Muscle of leg (tissue), 3 donors: ENCODE measurements at regions not wholly inside any gene's neighbourhood (a gene's known extent, or its start where the extent isn't known, plus 50 kb on each side); places are given as distances from the start of the nearest gene placed in this dataset.
"Not testable (repeated sequence)": the region's sequence is repeated elsewhere in the genome, so short reads cannot be mapped to it uniquely, and the experiment has no call there.

Experiments
- DNase-seq: peaks from one replicate; pipeline ENCODE4 v3.0.0; 2013
- H3K27ac ChIP-seq: one replicate; pipeline ENCODE4 v1.5.1; 2013; ENCODE audit warnings: mild to moderate bottlenecking, low read length, control low read depth
- H3K27me3 ChIP-seq: one replicate; pipeline ENCODE4 v1.6.1; 2013; ENCODE audit warnings: low read length; ENCODE audit not compliant: control insufficient read depth, insufficient read depth
- H3K36me3 ChIP-seq: one replicate; pipeline ENCODE4 v1.6.1; 2013; ENCODE audit warnings: low read length; ENCODE audit not compliant: control insufficient read depth, insufficient read depth
- H3K4me1 ChIP-seq: one replicate; pipeline ENCODE4 v1.6.1; 2013; ENCODE audit warnings: low read length; ENCODE audit not compliant: control insufficient read depth, insufficient read depth
- H3K4me3 ChIP-seq: one replicate; pipeline ENCODE4 v1.5.1; 2013; ENCODE audit warnings: low read length, control low read depth
- H3K9me3 ChIP-seq: replicated peaks from 2 replicates; pipeline ENCODE4 v1.6.1; 2013; ENCODE audit warnings: low read depth, low read length; ENCODE audit not compliant: control insufficient read depth
- whole genome bisulfite sequencing: methylation state at CpG from one replicate; pipeline ENCODE4 v1.1.5; 2013; ENCODE audit warnings: missing lambda C conversion rate; ENCODE audit not compliant: insufficient coverage; 5-methylcytosine and 5-hydroxymethylcytosine counted together

DNA sequence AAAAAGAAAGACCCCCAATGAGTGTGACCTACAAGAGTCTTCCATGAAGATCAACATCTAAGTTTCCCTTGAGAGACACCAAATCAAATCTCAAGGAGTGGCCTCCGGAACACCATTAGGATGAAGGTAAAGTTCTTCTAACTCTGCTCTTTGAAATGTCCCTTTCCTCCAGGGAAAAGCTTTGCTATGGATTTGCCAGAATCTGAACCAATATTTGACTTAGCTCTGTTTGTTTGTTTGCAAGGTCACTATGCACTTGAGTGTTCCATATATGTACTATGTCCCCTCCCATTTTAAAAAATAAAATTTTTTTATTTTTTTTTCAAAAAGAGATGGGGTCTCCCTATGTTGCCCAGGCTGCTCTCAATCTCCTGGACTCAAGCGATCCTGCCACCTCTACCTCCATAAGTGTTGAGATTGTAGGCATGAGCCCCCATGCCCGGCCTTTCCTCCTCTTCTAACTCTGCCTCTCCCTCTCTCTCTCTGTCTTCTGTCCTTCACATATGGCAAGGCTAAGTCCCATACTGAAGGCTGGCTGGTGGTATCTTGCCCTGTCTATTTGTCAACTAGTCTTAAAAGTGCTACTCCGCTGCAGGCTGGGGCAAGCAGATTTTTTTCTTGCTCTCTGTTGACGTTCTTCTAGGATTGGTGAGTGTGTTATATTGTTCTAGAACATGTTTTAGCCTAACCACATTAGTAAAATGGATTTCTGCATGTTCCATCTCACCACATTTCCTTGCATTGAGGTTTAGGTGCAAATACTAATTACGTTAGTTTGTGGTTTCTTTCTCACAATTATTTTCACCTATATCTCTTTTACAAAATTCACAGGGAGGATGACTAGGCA lies 276.7 kb upstream of the DYNLRB2 start:
- Histone ChIP-seq H3K36me3 (no peaks in the 10 kb centered on the region), H3K9me3 (no peaks in the 10 kb centered on the region), H3K27me3 (no peaks in the 10 kb centered on the region), H3K4me1 (no peaks in the 10 kb centered on the region), H3K4me3 (no peak overlapping the region), H3K27ac (no peak overlapping the region)
- WGBS, result no CpG with 5 or more reads among the region's 6 CpGs
- no peak for DNase-seq

DNA sequence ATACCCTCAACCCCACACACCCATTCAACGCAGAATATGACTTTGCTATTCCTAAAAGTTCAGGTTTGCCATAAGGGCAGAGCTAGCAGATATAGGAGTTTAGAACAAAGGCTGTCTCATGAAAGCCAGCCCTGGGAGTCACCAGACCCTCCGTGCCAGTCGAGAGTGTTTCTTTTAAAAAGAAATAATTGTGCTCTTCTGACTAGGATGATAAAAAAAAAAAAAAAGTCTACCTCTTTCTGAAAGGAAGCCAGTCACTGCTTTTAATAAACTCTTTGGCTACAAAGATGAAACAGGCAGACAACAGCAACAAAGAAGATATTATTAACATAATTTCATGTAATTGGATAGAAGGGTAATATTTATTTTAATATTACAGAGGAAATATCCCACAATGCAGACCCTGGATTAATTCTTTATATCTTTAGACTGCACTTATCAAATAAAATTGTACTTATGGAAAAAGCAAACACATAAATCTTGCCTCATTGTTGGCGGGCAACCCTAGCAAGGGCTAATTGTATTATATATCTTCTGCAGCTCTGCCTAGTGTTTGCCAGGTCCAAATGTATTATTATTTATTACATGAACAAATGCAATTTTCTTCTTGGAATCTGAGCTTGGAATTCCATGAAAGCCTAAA lies 277.5 kb upstream of the DYNLRB2 start:
- no peaks in the 10 kb centered on the region for H3K9me3 ChIP-seq
- no peaks in the 10 kb centered on the region for H3K36me3 ChIP-seq
- no peak overlapping the region for H3K27ac ChIP-seq
- no peaks in the 10 kb centered on the region for H3K27me3 ChIP-seq
- no CpG with 5 or more reads among the region's 4 CpGs for WGBS
- H3K4me1 ChIP-seq, result no peaks in the 10 kb centered on the region
- H3K4me3 ChIP-seq, result no peak overlapping the region
- DNase-seq, result no peak

DNA sequence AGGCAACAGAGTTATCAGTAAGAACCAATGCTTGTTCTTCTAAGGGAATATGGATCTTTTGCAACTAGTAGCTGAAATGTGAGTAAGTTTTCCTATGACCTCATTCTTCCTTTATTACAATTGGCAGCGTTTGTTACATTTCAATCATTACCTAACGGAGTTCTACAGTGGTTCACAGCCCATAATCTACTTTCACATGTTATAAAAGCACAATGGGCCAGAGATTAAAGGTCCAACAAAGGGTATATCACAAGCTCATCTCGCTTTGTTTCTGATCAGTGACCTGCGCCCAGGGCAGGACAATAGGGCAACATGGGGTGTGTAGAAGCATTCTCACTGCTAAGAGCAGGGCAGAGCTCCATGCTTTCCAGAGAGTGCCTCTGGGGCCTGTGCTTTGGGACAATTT lies 279.9 kb upstream of the DYNLRB2 start:
- Histone ChIP-seq H3K36me3 (no peaks in the 10 kb centered on the region), H3K4me1 (no peaks in the 10 kb centered on the region), H3K4me3 (no peak overlapping the region), H3K27me3 (no peaks in the 10 kb centered on the region), H3K27ac (no peak overlapping the region), H3K9me3 (no peaks in the 10 kb centered on the region)
- peak; percentile 34 for DNase-seq
- WGBS, result 67% methylated on average over 3 of the region's 4 CpGs

DNA sequence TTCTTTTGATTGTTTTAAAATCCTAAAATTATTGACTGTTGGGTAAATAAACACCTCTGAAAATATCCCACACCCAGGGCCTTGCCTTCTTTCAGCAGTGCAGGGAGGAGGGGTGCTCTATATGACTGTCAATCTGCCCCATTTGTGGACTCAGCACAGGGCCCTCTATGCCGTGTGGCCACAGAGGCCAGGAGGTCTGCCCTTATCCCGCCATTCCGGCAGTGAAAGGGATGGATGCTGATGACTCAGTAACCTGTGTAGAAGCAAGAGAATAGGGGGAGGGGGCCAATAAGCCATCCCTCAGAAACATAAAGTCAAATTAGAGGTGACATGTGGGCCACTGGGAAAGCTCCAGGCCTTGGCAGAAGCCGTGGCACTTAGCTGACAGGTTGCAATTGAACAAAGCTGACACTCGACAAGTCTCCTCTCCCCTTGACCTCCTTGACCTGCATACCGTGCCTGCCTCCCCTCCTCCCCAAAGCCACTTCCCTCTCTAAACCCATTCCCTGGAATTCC lies 281.4 kb upstream of the DYNLRB2 start:
- DNase-seq, result no peak
- Histone ChIP-seq H3K27me3 (no peaks in the 10 kb centered on the region), H3K4me1 (no peaks in the 10 kb centered on the region), H3K4me3 (no peak overlapping the region), H3K27ac (no peak overlapping the region), H3K9me3 (no peaks in the 10 kb centered on the region), H3K36me3 (no peaks in the 10 kb centered on the region)
- 53% methylated on average over 3 of the region's 6 CpGs for WGBS

DNA sequence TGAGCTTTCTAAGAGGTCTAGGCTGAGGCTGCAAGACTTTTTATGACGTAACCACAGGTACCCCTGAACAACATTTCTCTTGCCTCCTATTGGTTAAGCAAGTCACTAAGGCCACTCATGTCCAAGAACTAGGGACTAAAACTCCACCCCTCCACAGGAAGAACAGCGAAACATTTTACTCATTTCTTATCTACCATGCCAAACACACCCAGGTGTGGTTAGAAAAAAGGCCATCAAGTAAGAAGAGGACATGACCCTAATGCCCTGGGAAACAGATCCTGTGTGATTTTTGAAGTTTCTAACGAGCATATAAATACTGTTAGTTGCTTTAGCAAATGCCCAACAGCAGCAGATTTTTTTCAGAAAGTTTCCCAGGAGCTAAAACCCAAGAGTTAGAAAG lies 282.4 kb upstream of the DYNLRB2 start:
- Histone ChIP-seq H3K4me3 (no peak overlapping the region), H3K9me3 (no peaks in the 10 kb centered on the region), H3K27me3 (no peaks in the 10 kb centered on the region), H3K36me3 (no peaks in the 10 kb centered on the region), H3K27ac (no peak overlapping the region), H3K4me1 (no peaks in the 10 kb centered on the region)
- WGBS, result 60% methylated on average over 2 of the region's 3 CpGs
- no peak for DNase-seq

DNA sequence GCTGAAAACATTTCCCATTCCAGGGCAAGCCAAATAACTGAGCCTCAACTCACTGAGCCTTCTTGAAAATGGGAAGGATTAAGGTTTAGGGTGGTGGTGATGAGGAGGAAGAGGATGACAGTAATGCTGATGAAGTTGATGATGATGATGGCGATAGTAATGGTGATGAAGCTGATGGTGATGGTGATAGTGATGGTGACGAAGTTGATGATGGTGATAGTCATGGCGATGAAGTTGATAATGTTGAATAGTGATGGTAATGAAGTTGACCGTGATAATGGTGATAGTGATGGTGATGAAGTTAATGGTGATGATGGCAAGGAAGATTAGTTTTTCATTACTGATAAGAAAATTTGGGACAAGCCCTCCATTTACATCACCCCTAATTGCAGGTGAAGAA lies 285.8 kb upstream of the DYNLRB2 start:
- Histone ChIP-seq H3K36me3 (no peaks in the 10 kb centered on the region), H3K4me1 (no peaks in the 10 kb centered on the region), H3K4me3 (no peak overlapping the region), H3K9me3 (no peaks in the 10 kb centered on the region), H3K27me3 (no peaks in the 10 kb centered on the region), H3K27ac (no peak overlapping the region)
- 94% methylated on average over 2 of the region's 4 CpGs for WGBS
- no peak for DNase-seq

DNA sequence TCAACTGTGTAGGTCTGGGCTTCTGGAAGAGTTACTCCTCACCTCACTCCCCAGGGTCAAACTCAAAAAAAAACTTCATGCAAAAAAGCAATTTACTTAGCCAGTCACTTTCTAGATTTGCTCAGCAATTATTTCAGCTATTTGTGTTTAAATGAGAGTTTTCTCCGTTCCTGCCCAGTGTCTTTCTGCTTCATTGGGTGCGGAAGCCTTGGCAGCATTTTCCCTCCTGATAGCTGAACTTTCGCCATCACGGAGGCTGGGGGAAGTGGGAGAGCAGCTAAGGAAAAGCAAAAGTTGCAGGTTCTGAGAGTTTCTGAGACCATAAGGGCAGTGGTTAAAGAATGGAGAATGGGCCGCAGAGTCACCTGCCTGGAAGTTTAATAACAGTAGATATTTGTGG lies 287.1 kb upstream of the DYNLRB2 start:
- Histone ChIP-seq H3K4me3 (no peak overlapping the region), H3K4me1 (no peaks in the 10 kb centered on the region), H3K36me3 (no peaks in the 10 kb centered on the region), H3K27ac (no peak overlapping the region), H3K9me3 (no peaks in the 10 kb centered on the region), H3K27me3 (no peaks in the 10 kb centered on the region)
- no peak for DNase-seq
- 83% methylated on average over 5 of the region's 5 CpGs for WGBS

DNA sequence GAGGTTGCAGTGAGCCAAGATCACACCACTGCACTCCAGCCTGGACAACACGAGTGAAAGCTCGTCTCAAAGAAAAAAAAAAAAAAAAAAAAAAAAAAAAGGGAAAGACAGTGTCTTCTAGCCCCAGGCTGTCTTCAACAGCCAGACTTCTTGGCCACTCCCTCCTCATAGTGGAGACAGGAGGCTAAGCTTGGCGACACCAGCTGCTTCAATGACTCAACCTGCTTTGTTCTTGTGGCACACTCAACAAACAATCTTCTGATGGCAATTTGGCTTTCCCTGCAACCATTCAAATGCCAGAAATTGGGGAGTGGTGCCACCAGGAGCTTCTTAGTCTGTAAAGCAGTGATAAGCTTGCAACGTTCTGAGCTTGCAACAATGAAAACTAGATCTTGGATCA lies 290.4 kb upstream of the DYNLRB2 start:
- WGBS, result 63% methylated on average over 1 of the region's 4 CpGs
- Histone ChIP-seq H3K4me3 (no peak overlapping the region), H3K27me3 (no peaks in the 10 kb centered on the region), H3K36me3 (no peaks in the 10 kb centered on the region), H3K27ac (no peak overlapping the region), H3K9me3 (no peaks in the 10 kb centered on the region), H3K4me1 (no peaks in the 10 kb centered on the region)
- no peak for DNase-seq

DNA sequence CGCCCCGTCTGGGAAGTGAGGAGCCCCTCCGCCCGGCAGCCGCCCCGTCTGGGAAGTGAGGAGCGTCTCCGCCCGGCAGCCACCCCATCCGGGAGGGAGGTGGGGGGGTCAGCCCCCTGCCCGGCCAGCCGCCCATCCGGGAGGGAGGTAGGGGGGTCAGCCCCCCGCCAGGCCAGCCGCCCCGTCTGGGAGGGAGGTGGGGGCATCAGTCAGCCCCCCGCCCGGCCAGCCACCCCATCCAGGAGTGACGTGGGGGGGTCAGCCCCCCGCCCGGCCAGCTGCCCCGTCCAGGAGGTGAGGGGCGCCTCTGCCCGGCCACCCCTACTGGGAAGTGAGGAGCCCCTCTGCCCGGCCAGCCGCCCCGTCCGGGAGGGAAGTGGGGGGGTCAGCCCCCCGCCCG lies 297.5 kb upstream of the DYNLRB2 start:
- WGBS, result no CpG with 5 or more reads among the region's 30 CpGs

GRCh38 chr16:80242279-80242678 lies 298.5 kb upstream of the DYNLRB2 start:
- not testable (repeated sequence) for DNase-seq, H3K9me3 ChIP-seq
- WGBS, result 100% methylated on average over 1 of the region's 4 CpGs

More for the DNA sequence above, 297.5 kb upstream of the DYNLRB2 start:
- H3K4me3 ChIP-seq, H3K4me1 ChIP-seq, H3K36me3 ChIP-seq, H3K27ac ChIP-seq, H3K27me3 ChIP-seq, H3K9me3 ChIP-seq, DNase-seq: not testable (repeated sequence)

More at GRCh38 chr16:80242279-80242678, 298.5 kb upstream of the DYNLRB2 start:
- H3K27me3 ChIP-seq, H3K36me3 ChIP-seq, H3K4me1 ChIP-seq, H3K4me3 ChIP-seq, H3K27ac ChIP-seq: not testable (repeated sequence)
